ENCODE measurements at regions not wholly inside any gene's neighbourhood (a gene's known extent, or its start where the extent isn't known, plus 50 kb on each side); places are given as distances from the start of the nearest gene placed in this dataset.

- DNase-seq (ENCODE audit: low read depth, low spot score) = no peak
Measured at GRCh38 chr9:78563269-78563668, 266.3 kb downstream of the PSAT1 start.

GRCh38 chr9:78565481-78565880 is 268.6 kb downstream of the PSAT1 start:
- DNase-seq (ENCODE audit: low read depth, low spot score) = no peak

GRCh38 chr9:78566521-78566920 is 269.6 kb downstream of the PSAT1 start:
- no peak for DNase-seq (ENCODE audit: low read depth, low spot score)

GRCh38 chr9:78566948-78567675 is 270.2 kb downstream of the PSAT1 start:
- no peak for DNase-seq (ENCODE audit: low read depth, low spot score)

GRCh38 chr9:78567693-78568092 is 270.8 kb downstream of the PSAT1 start:
- no peak for DNase-seq (ENCODE audit: low read depth, low spot score)

GRCh38 chr9:78568774-78569173 is 271.8 kb downstream of the PSAT1 start:
- DNase-seq (ENCODE audit: low read depth, low spot score) = no peak

GRCh38 chr9:78572266-78572665 is 275.3 kb downstream of the PSAT1 start:
- no peak for DNase-seq (ENCODE audit: low read depth, low spot score)

- DNase-seq (ENCODE audit: low read depth, low spot score) = no peak
Measured at GRCh38 chr9:78573205-78573604, 276.3 kb downstream of the PSAT1 start.

- no peak for DNase-seq (ENCODE audit: low read depth, low spot score)
Measured at GRCh38 chr9:78573669-78574068, 276.7 kb downstream of the PSAT1 start.

GRCh38 chr9:78574354-78575045 is 277.6 kb downstream of the PSAT1 start:
- no peak for DNase-seq (ENCODE audit: low read depth, low spot score)

- DNase-seq (ENCODE audit: low read depth, low spot score) = no peak
Measured at GRCh38 chr9:78575081-78575480, 278.2 kb downstream of the PSAT1 start.

- DNase-seq (ENCODE audit: low read depth, low spot score) = no peak
Measured at GRCh38 chr9:78575771-78576170, 278.8 kb downstream of the PSAT1 start.

- no peak for DNase-seq (ENCODE audit: low read depth, low spot score)
Measured at GRCh38 chr9:78577156-78577906, 280.4 kb downstream of the PSAT1 start.

- no peak for DNase-seq (ENCODE audit: low read depth, low spot score)
Measured at GRCh38 chr9:78578072-78578471, 281.1 kb downstream of the PSAT1 start.

- no peak for DNase-seq (ENCODE audit: low read depth, low spot score)
Measured at GRCh38 chr9:78582821-78583220, 285.9 kb downstream of the PSAT1 start.

GRCh38 chr9:78584589-78584988 is 287.7 kb downstream of the PSAT1 start:
- DNase-seq (ENCODE audit: low read depth, low spot score) = no peak

- DNase-seq (ENCODE audit: low read depth, low spot score) = no peak
Measured at GRCh38 chr9:78585909-78586308, 289.0 kb downstream of the PSAT1 start.

- DNase-seq (ENCODE audit: low read depth, low spot score) = no peak
Measured at GRCh38 chr9:78590068-78590467, 293.1 kb downstream of the PSAT1 start.

GRCh38 chr9:78592811-78593210 is 295.9 kb downstream of the PSAT1 start:
- DNase-seq (ENCODE audit: low read depth, low spot score) = no peak

- no peak for DNase-seq (ENCODE audit: low read depth, low spot score)
Measured at GRCh38 chr9:78595200-78595945, 298.4 kb downstream of the PSAT1 start.

GRCh38 chr9:78596346-78596745 is 299.4 kb downstream of the PSAT1 start:
- no peak for DNase-seq (ENCODE audit: low read depth, low spot score)

- no peak for DNase-seq (ENCODE audit: low read depth, low spot score)
Measured at GRCh38 chr9:78598120-78598519, 301.2 kb downstream of the PSAT1 start.
